CD4-positive, alpha-beta memory T cell (primary cell): ENCODE measurements at regions not wholly inside any gene's neighbourhood (a gene's known extent, or its start where the extent isn't known, plus 50 kb on each side); places are given as distances from the start of the nearest gene placed in this dataset.

Source experiments
- CTCF ChIA-PET: fragments of 350-600 bp; sonication (Branson Sonifier 250); formaldehyde crosslinking; loops from one replicate; lab custom pipeline; 2021; ENCODE audit warnings: inconsistent platforms; ENCODE audit not compliant: partially characterized antibody; lab: Charles Lee
- POLR2A ChIA-PET: fragments of 350-600 bp; sonication (Branson Sonifier 250); formaldehyde crosslinking; loops from one replicate; lab custom pipeline; 2021; ENCODE audit not compliant: partially characterized antibody; lab: Charles Lee
- DNase-seq, 5 donors: peaks; one replicate each; pipeline versions ENCODE4 v3.0.0 to v3.0.0-alpha.2; 2020 to 2022; ENCODE audit warnings: mixed read lengths in 1 of 5
- H3K27ac ChIP-seq: one replicate; pipeline ENCODE4 v1.7.0; 2013; ENCODE audit warnings: low read depth, low read length
- H3K27me3 ChIP-seq: 2 replicates; pipeline ENCODE4 v1.7.0; 2013; ENCODE audit warnings: mild to moderate bottlenecking, low read length, moderate library complexity; ENCODE audit not compliant: insufficient read depth
- H3K36me3 ChIP-seq: 2 replicates; pipeline ENCODE4 v1.7.0; 2013; ENCODE audit warnings: mild to moderate bottlenecking, low read length, moderate library complexity; ENCODE audit not compliant: insufficient read depth
- H3K4me1 ChIP-seq: 2 replicates; pipeline ENCODE4 v1.7.0; 2013; ENCODE audit warnings: mild to moderate bottlenecking, low read length, moderate library complexity; ENCODE audit not compliant: insufficient read depth
- H3K4me3 ChIP-seq, 2 donors: one replicate each; pipeline ENCODE4 v1.7.0; 2013; ENCODE audit warnings: low read length in 2 of 2, mild to moderate bottlenecking in 1 of 2
- H3K9me3 ChIP-seq, 2 donors: one replicate each; pipeline ENCODE4 v1.7.0; 2013; ENCODE audit warnings: low read length in 2 of 2, control low read depth in 1 of 2; ENCODE audit not compliant: control insufficient read depth in 1 of 2
- H3K27ac Mint-ChIP-seq, 7 donors: one replicate each; pipeline ENCODE4 v1.8.0; 2020 to 2021; ENCODE audit warnings: mixed read lengths in 7 of 7, mild to moderate bottlenecking in 6 of 7, inconsistent platforms in 3 of 7, moderate library complexity in 3 of 7
- H3K27me3 Mint-ChIP-seq, 2 donors: one replicate each; pipeline ENCODE4 v1.8.0; 2020 to 2021; ENCODE audit warnings: mixed read lengths in 2 of 2
- H3K36me3 Mint-ChIP-seq, 2 donors: one replicate each; pipeline ENCODE4 v1.8.0; 2020 to 2021; ENCODE audit warnings: mixed read lengths in 2 of 2, inconsistent platforms in 1 of 2, mild to moderate bottlenecking in 1 of 2
- H3K4me1 Mint-ChIP-seq, 4 donors: one replicate each; pipeline ENCODE4 v1.8.0; 2020 to 2021; ENCODE audit warnings: mixed read lengths in 4 of 4, mild to moderate bottlenecking in 1 of 4
- H3K4me3 Mint-ChIP-seq, 8 donors: one replicate each; pipeline ENCODE4 v1.8.0; 2020 to 2021; ENCODE audit warnings: mixed read lengths in 8 of 8, mild to moderate bottlenecking in 7 of 8, moderate library complexity in 6 of 8, inconsistent platforms in 3 of 8
- H3K9me3 Mint-ChIP-seq, 8 donors: one replicate each; pipeline ENCODE4 v1.8.0; 2020 to 2021; ENCODE audit warnings: mixed read lengths in 8 of 8, mild to moderate bottlenecking in 5 of 8, inconsistent platforms in 3 of 8, moderate library complexity in 1 of 8
- intact Hi-C: fragments of 100-400 bp; cut with micrococcal nuclease; formaldehyde crosslinking; loops from one replicate; pipeline ENCODE4 v1.15.1; 2023

DNA sequence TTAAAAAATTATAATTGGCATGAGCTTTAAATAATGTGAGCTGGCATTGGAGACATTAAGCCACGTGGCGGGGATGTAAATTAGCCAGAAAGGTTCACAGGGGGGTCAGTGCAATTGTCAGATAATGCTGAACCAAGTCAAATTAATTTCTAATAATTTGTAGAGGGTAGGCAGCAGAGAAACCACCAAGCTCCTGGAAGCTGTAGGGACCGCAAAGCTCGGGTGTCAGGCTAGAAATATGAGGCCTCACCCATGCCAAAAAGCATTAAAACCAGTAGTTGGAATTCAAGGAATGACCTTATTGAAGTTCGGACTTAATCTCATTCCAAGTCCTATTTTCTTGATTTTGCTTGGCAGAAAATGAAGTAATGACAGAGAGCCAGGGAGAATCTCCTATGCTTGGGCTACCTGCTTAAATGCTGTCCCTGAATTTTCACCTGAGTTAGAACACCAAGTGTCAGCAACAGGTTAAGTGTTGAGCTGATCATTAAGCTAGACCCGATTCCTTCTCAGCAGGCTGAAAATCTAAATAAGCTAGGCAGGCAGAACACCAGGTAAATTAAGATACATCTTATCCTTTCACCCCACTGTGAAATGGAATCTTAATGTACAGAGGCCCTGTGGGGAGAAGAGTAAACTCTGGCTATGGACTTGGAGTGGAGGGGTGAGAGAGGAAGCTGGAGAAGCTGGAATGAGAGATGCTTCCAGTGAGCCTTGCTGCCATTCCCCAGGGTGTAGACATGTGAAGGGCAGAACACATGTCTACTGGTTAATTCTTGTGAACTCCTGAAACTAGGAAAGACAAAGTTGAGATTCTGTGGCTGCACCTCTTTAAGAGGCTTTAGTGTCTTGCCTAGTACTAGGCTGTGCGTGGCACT, 520.0 kb downstream of the SLC4A3 start:
- DNase-seq = no peak
- peaks cover 2 to 6% of the 10 kb centered on the region in 2 donors for H3K27me3 Mint-ChIP-seq
- Histone ChIP-seq H3K9me3 (no peaks in the 10 kb centered on the region), H3K27me3 (no peaks in the 10 kb centered on the region), H3K4me3 (no peak overlapping the region), H3K36me3 (no peaks in the 10 kb centered on the region), H3K27ac (no peak overlapping the region), H3K4me1 (no peaks in the 10 kb centered on the region)
- peaks cover 2 to 9% (median 4%) of the 10 kb centered on the region in 8 donors for H3K9me3 Mint-ChIP-seq
- intact Hi-C loops = no loop called here
- no peaks in the 10 kb centered on the region for H3K36me3 Mint-ChIP-seq
- POLR2A ChIA-PET = no interaction called here
- H3K4me3 Mint-ChIP-seq = no peak overlapping the region
- CTCF ChIA-PET = no interaction called here
- no peaks in the 10 kb centered on the region for H3K4me1 Mint-ChIP-seq
- no peak overlapping the region for H3K27ac Mint-ChIP-seq

DNA sequence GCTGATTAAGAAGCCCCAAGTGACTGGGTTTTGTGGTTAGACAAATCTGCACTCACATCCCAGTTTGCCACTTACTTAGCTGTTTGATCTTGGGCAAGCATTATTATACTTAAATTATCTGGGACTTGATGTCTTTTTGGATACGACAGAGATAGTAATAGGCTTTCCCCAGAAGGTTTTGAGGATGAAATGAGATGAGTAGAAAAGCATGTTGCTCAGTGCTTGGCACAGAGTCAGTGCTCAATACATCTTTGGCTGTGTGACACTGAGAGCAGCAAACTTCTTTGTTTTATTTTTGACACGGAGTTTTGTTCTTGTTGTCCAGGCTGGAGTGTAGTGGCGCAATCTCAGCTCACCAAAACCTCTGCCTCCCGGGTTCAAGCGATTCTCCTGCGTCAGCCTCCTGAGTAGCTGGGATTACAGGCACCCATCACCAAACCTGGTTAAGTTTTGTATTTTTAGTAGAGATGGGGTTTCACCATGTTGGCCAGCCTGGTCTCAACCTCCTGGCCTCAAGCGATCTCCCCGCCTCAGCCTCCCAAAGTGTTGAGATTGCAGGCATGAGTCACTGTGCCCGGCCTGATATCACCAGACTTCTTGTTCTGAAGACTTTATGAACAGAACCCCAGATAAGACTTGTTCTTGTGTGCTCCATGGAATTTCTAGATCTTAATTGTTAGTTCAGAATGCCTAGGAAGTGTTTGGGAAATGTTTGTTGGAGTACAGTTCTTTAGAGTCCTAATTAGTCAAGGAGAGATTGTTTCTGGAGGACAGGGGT, 521.2 kb downstream of the SLC4A3 start:
- Histone ChIP-seq H3K4me1 (no peaks in the 10 kb centered on the region), H3K36me3 (no peaks in the 10 kb centered on the region), H3K27me3 (no peaks in the 10 kb centered on the region), H3K27ac (no peak overlapping the region), H3K9me3 (no peaks in the 10 kb centered on the region), H3K4me3 (no peak overlapping the region)
- Mint-ChIP-seq H3K9me3 (peaks cover 0 to 9% (median 2%) of the 10 kb centered on the region in 8 donors), H3K4me1 (no peaks in the 10 kb centered on the region), H3K27ac (no peak overlapping the region), H3K27me3 (peaks cover 2 to 4% of the 10 kb centered on the region in 2 donors), H3K4me3 (no peak overlapping the region), H3K36me3 (no peaks in the 10 kb centered on the region)
- no peak for DNase-seq
- ChIA-PET CTCF (no interaction called here), POLR2A (no interaction called here)
- intact Hi-C loops = no loop called here

DNA sequence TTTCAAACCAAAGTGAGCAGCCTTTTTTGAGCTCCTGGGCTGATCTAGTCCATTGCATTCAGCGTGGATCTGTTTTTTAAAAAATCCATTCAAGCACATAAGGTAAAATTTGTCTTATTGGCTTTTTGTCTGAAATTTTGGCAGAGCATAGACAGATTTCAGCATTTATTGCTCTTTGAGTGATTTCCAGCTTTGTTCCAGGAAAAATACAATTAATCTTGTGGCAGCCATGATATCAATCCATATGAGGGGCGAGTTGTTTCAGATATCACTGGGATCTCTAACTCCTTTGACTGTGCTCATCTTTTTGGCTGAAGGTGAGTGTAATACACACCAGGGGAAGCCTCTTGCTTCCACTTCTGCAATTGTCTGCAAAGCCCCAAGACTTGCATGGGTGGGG, 523.9 kb downstream of the SLC4A3 start:
- H3K9me3 Mint-ChIP-seq = peaks cover 0 to 4% (median 2%) of the 10 kb centered on the region in 8 donors
- H3K27ac Mint-ChIP-seq = no peak overlapping the region
- no peak overlapping the region for H3K4me3 Mint-ChIP-seq
- CTCF ChIA-PET = no interaction called here
- Histone ChIP-seq H3K9me3 (no peaks in the 10 kb centered on the region), H3K36me3 (no peaks in the 10 kb centered on the region), H3K4me3 (no peak overlapping the region), H3K4me1 (no peaks in the 10 kb centered on the region), H3K27ac (no peak overlapping the region), H3K27me3 (no peaks in the 10 kb centered on the region)
- DNase-seq = no peak
- no peaks in the 10 kb centered on the region for H3K27me3 Mint-ChIP-seq
- POLR2A ChIA-PET = no interaction called here
- no peaks in the 10 kb centered on the region for H3K36me3 Mint-ChIP-seq
- intact Hi-C loops = no loop called here
- no peaks in the 10 kb centered on the region for H3K4me1 Mint-ChIP-seq

GRCh38 chr2:220152281-220152935, 525.0 kb downstream of the SLC4A3 start:
- Mint-ChIP-seq H3K4me3 (no peak overlapping the region), H3K9me3 (peaks cover 0 to 4% (median 0%) of the 10 kb centered on the region in 8 donors), H3K27me3 (no peaks in the 10 kb centered on the region), H3K27ac (no peak overlapping the region), H3K4me1 (no peaks in the 10 kb centered on the region), H3K36me3 (no peaks in the 10 kb centered on the region)
- Histone ChIP-seq H3K36me3 (no peaks in the 10 kb centered on the region), H3K27ac (no peak overlapping the region), H3K4me3 (no peak overlapping the region), H3K27me3 (no peaks in the 10 kb centered on the region), H3K4me1 (no peaks in the 10 kb centered on the region), H3K9me3 (no peaks in the 10 kb centered on the region)
- ChIA-PET POLR2A (no interaction called here), CTCF (no interaction called here)
- no peak for DNase-seq
- intact Hi-C loops = no loop called here

DNA sequence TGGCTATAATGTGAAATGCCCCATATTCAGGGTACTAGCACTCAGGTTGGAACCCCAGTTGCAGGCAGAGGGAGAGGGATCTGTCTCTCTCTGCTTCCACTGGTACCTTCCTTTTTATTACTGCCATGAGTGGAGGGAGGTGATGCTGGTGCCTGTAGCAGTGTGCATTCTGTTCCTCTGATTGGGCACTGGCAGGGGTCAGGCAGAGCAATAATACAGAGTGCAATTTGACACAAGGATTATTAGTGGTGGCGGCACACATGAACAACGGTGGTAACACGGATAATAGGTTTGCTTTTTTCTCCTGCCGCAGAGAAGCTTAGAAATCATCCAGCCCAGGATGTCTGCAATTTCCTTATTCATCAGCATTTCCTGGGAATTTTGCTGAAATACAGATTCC, 525.7 kb downstream of the SLC4A3 start:
- intact Hi-C loops = no loop called here
- Mint-ChIP-seq H3K27ac (no peak overlapping the region), H3K4me3 (no peak overlapping the region), H3K4me1 (no peaks in the 10 kb centered on the region), H3K9me3 (peaks cover 0 to 4% (median 0%) of the 10 kb centered on the region in 8 donors), H3K27me3 (no peaks in the 10 kb centered on the region), H3K36me3 (no peaks in the 10 kb centered on the region)
- DNase-seq = no peak
- H3K4me1 ChIP-seq = no peaks in the 10 kb centered on the region
- POLR2A ChIA-PET = no interaction called here
- H3K27ac ChIP-seq = no peak overlapping the region
- no peak overlapping the region for H3K4me3 ChIP-seq
- no peaks in the 10 kb centered on the region for H3K36me3 ChIP-seq
- CTCF ChIA-PET = no interaction called here
- H3K9me3 ChIP-seq = no peaks in the 10 kb centered on the region
- H3K27me3 ChIP-seq = no peaks in the 10 kb centered on the region

- H3K27me3 ChIP-seq = no peaks in the 10 kb centered on the region
- no peak overlapping the region for H3K4me3 Mint-ChIP-seq
- H3K36me3 ChIP-seq = no peaks in the 10 kb centered on the region
- no peak overlapping the region for H3K4me3 ChIP-seq
- no peaks in the 10 kb centered on the region for H3K9me3 ChIP-seq
- POLR2A ChIA-PET = no interaction called here
- H3K27ac Mint-ChIP-seq = no peak overlapping the region
- no peaks in the 10 kb centered on the region for H3K27me3 Mint-ChIP-seq
- no peaks in the 10 kb centered on the region for H3K4me1 ChIP-seq
- CTCF ChIA-PET = no interaction called here
- H3K9me3 Mint-ChIP-seq = peaks cover 0 to 6% (median 0%) of the 10 kb centered on the region in 8 donors
- H3K27ac ChIP-seq = no peak overlapping the region
- no peak for DNase-seq
- H3K36me3 Mint-ChIP-seq = no peaks in the 10 kb centered on the region
- intact Hi-C loops = no loop called here
- no peaks in the 10 kb centered on the region for H3K4me1 Mint-ChIP-seq
These were observed 526.9 kb downstream of the SLC4A3 start for GRCh38 chr2:220154304-220154703.

DNA sequence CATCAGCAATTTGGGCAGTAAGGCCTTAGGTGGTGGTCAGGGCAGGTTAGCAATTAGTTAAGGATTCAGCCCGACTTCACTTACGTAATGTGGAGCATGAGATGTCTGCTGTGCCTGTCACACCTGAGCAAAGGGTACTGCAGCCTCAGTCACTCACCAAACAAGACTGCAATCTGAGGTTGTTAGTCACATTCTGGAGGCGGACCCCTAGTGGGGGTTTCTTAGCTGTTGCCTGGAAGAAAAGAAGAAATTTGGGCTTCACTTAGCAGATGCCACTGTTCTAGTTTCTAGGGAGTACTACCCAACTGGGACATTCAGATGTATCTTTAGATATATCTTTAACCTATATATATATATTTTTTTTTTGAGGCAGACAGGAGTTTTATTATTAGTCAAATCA, 529.9 kb downstream of the SLC4A3 start:
- Histone ChIP-seq H3K36me3 (no peaks in the 10 kb centered on the region), H3K27ac (no peak overlapping the region), H3K4me1 (no peaks in the 10 kb centered on the region), H3K4me3 (no peak overlapping the region), H3K27me3 (no peaks in the 10 kb centered on the region), H3K9me3 (no peaks in the 10 kb centered on the region)
- Mint-ChIP-seq H3K27me3 (no peaks in the 10 kb centered on the region), H3K27ac (no peak overlapping the region), H3K4me1 (no peaks in the 10 kb centered on the region), H3K9me3 (peaks cover 0 to 6% (median 0%) of the 10 kb centered on the region in 8 donors), H3K36me3 (no peaks in the 10 kb centered on the region), H3K4me3 (no peak overlapping the region)
- DNase-seq = no peak
- intact Hi-C loops = no loop called here
- ChIA-PET POLR2A (no interaction called here), CTCF (no interaction called here)
